Ectodermal cell (in vitro differentiated cells): ENCODE measurements at regions not wholly inside any gene's neighbourhood (a gene's known extent, or its start where the extent isn't known, plus 50 kb on each side); places are given as distances from the start of the nearest gene placed in this dataset.

Experiments used
- H3K27ac ChIP-seq: 2 replicates; pipeline ENCODE4 v1.7.0; 2013; ENCODE audit warnings: mild to moderate bottlenecking, low read depth, low read length; ENCODE audit not compliant: insufficient read depth, poor library complexity, severe bottlenecking
- H3K27me3 ChIP-seq: 2 replicates; pipeline ENCODE4 v1.7.0; 2013; ENCODE audit warnings: mild to moderate bottlenecking, low read length; ENCODE audit not compliant: insufficient read depth, control insufficient read depth, poor library complexity, severe bottlenecking
- H3K36me3 ChIP-seq: one replicate; pipeline ENCODE4 v1.7.0; 2013; ENCODE audit warnings: low read length; ENCODE audit not compliant: control insufficient read depth, insufficient read depth
- H3K4me1 ChIP-seq: one replicate; pipeline ENCODE4 v1.7.0; 2013; ENCODE audit warnings: low read length; ENCODE audit not compliant: control insufficient read depth, insufficient read depth
- H3K4me3 ChIP-seq: 2 replicates; pipeline ENCODE4 v1.7.0; 2013; ENCODE audit warnings: low read depth, low read length, control low read depth; ENCODE audit not compliant: insufficient read depth
- H3K9me3 ChIP-seq: 2 replicates; pipeline ENCODE4 v1.7.0; 2013; ENCODE audit warnings: mild to moderate bottlenecking, low read length, moderate library complexity; ENCODE audit not compliant: control insufficient read depth
- WGBS, 2 experiments: methylation state at CpG; one replicate each; pipeline ENCODE4 v1.1.7; 2013; ENCODE audit warnings: missing lambda C conversion rate in 2 of 2; 5-methylcytosine and 5-hydroxymethylcytosine counted together

- H3K36me3 ChIP-seq: no peaks in the 10 kb centered on the region
- H3K4me3 ChIP-seq: no peak overlapping the region
- WGBS, 2 experiments: 86 to 89% methylated on average over 1 to 2 of the region's 2 CpGs
- H3K27ac ChIP-seq: no peak overlapping the region
- H3K4me1 ChIP-seq: no peaks in the 10 kb centered on the region
- no peaks in the 10 kb centered on the region for H3K9me3 ChIP-seq
- H3K27me3 ChIP-seq: no peaks in the 10 kb centered on the region
These were observed 229.0 kb downstream of the PABPC4L start for GRCh38 chr4:133972586-133972985.

DNA sequence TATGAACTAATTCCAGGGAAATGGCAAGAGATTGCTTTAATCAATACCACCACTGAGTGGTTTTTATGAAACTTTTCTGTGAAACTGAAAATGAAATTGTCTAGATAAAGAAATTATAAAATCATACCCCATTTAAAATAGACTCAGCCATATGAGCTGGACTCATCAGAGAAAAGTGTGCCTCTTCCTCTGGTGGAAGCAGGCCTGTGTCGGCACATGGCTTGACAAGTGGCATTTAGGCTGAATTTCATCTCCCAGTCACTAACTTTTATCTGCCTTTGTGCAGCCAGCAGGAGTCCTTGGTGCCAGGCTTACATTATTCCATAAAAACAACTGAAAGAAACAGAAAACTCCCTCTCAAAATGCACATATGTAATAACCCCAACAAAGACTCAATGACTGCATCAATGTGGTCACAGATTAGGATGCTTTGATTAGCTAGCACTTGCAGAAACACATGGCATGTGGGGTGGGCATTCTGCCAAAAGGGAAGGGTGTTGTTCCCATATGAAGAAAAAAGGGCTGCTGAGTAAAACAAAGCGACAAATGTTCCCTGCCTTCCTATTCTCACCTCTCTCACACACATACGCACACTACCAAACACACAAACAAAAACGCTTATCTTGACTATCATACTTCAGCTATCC is 232.3 kb downstream of the PABPC4L start:
- no peak overlapping the region for H3K4me3 ChIP-seq
- H3K4me1 ChIP-seq: no peaks in the 10 kb centered on the region
- no peaks in the 10 kb centered on the region for H3K27me3 ChIP-seq
- H3K9me3 ChIP-seq: no peaks in the 10 kb centered on the region
- H3K36me3 ChIP-seq: no peaks in the 10 kb centered on the region
- no peak overlapping the region for H3K27ac ChIP-seq
- 80 to 83% methylated on average over 4 of the region's 4 CpGs for WGBS, 2 experiments

GRCh38 chr4:133968174-133968573 is 233.4 kb downstream of the PABPC4L start:
- Histone ChIP-seq H3K27ac (no peak overlapping the region), H3K36me3 (no peaks in the 10 kb centered on the region), H3K4me1 (no peaks in the 10 kb centered on the region), H3K9me3 (no peaks in the 10 kb centered on the region), H3K4me3 (no peak overlapping the region), H3K27me3 (no peaks in the 10 kb centered on the region)
- WGBS, 2 experiments: 88 to 89% methylated on average over 3 of the region's 3 CpGs

- no peak overlapping the region for H3K4me3 ChIP-seq
- 96 to 97% methylated on average over 2 of the region's 2 CpGs for WGBS, 2 experiments
- H3K36me3 ChIP-seq: no peaks in the 10 kb centered on the region
- H3K9me3 ChIP-seq: no peaks in the 10 kb centered on the region
- no peaks in the 10 kb centered on the region for H3K4me1 ChIP-seq
- H3K27ac ChIP-seq: no peak overlapping the region
- no peaks in the 10 kb centered on the region for H3K27me3 ChIP-seq
These were observed 240.6 kb downstream of the PABPC4L start for GRCh38 chr4:133960975-133961374.

DNA sequence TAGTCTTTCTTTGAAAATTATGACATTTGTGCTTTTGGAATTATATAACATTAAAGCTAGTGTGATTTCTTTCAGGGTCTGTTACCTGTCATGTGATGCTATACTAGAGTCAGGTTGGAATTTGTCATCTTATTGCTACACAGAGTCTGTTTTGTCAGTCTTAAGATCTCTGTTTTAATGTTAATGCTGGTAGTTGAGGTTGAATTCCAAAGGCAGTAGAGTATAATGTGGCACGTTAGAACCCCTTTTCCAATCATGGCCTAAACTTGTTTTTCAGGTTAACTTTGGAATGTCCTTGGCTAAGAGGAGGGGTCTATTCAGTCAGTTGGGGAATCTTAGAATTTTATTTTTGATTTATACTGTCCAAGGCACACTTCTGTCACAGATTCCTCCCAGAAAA is 258.5 kb downstream of the PABPC4L start:
- 43 to 52% methylated on average over 1 of the region's 1 CpG for WGBS, 2 experiments

DNA sequence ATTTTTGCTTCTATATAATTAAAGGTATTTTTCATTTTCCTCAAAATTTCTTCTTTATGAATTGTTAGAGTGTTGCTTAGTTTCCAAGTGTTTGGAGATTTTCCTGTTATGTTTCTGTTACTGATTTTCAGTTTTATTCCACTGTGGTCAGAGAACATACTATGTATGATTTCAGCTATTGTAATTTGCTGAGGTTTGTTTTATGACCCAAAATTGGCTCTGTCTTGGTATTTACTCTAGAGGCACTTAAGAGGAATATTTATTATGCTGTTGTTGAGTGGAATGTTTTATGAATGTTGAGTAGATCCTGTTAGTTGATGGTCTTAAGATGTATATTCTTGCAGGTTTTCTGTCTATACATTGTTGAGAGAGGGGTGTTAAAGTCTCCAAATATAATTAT is 263.5 kb downstream of the PABPC4L start:
- H3K27ac ChIP-seq: no peak overlapping the region
- no peaks in the 10 kb centered on the region for H3K27me3 ChIP-seq
- no peaks in the 10 kb centered on the region for H3K9me3 ChIP-seq
- H3K4me1 ChIP-seq: no peaks in the 10 kb centered on the region
- H3K4me3 ChIP-seq: no peak overlapping the region
- H3K36me3 ChIP-seq: no peaks in the 10 kb centered on the region

More for the DNA sequence above, 258.5 kb downstream of the PABPC4L start:
- H3K9me3 ChIP-seq: no peaks in the 10 kb centered on the region
- no peak overlapping the region for H3K4me3 ChIP-seq
- H3K27me3 ChIP-seq: no peaks in the 10 kb centered on the region
- H3K36me3 ChIP-seq: no peaks in the 10 kb centered on the region
- no peak overlapping the region for H3K27ac ChIP-seq
- H3K4me1 ChIP-seq: no peaks in the 10 kb centered on the region

DNA sequence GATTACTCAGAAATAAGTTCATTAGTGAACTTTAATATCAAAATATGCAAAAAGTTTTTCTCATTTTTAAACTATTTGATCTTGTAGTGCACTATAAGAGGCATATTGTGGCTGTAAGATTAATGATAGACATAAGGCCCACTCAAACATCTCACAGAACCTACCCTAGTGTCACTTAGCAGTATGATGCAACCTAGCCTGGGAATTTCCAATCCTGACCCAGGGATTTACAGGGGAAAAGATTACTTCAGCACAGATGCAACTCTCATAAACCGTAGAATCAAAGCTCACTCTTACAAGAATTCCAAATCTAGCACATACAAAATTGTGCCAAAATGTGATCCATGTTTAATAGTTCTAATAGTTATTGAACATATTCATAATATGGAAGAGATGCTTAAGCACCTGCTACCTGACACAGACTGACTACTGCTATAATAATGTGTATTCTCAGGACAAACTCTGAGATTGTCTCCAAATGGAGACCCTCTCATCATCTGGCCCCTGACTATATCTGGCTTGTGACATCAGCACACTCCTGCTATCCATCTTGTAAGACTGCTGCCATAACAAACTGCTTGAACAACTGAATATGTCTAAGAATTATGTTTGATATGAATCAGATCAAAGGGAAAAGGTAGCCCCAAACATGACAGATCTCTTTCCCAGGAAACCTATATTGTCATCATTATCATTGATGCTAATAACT is 271.9 kb downstream of the PABPC4L start:
- WGBS, 2 experiments: 100% methylated on average over 1 of the region's 1 CpG
- Histone ChIP-seq H3K4me1 (no peaks in the 10 kb centered on the region), H3K4me3 (no peak overlapping the region), H3K36me3 (no peaks in the 10 kb centered on the region), H3K27ac (no peak overlapping the region), H3K27me3 (no peaks in the 10 kb centered on the region), H3K9me3 (no peaks in the 10 kb centered on the region)

GRCh38 chr4:133921280-133922195 is 280.1 kb downstream of the PABPC4L start:
- WGBS, 2 experiments: 87 to 94% methylated on average over 6 to 8 of the region's 8 CpGs
- Histone ChIP-seq H3K4me3 (no peak overlapping the region), H3K27ac (no peak overlapping the region), H3K27me3 (no peaks in the 10 kb centered on the region), H3K36me3 (no peaks in the 10 kb centered on the region), H3K9me3 (no peaks in the 10 kb centered on the region), H3K4me1 (no peaks in the 10 kb centered on the region)

DNA sequence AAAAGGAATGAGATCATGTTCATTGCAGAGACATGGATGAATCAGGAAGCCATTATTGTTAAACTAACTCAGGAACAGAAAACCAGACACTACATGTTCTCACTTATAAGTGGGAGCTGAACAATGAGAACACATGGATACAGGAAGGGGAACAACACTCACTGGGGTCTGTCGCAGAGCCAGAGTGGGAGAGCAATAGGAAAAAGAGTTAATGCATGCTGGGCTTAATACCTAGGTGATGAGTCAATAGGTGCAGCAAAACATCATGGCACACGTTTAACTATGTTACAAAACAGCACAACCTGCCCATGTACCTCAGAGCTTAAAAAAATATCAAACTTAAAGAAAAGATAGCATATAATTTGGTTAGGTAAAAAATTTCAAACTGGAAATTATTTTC is 281.4 kb downstream of the PABPC4L start:
- 91 to 92% methylated on average over 2 of the region's 2 CpGs for WGBS, 2 experiments

DNA sequence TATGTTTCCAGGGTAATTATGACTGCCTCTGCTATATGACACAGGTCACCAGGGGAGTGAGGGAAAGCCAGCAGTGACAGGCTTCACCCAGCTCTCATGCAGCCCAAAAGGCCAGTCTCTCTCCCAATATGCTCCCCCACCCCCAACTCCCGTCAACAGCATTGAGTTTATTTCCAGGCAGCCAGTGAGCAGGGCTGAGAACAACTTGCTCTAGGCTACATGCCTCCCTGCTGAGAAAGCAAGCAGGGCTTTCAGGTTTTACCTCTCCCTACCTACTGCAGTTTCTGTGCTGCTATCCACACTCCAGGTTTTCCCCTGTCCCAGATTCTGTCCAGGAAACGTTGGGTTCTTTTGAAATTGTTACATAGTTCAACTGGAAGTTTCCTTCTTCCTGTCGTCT is 291.4 kb downstream of the PABPC4L start:
- Histone ChIP-seq H3K4me1 (no peaks in the 10 kb centered on the region), H3K27me3 (no peaks in the 10 kb centered on the region), H3K9me3 (no peaks in the 10 kb centered on the region), H3K4me3 (no peak overlapping the region), H3K36me3 (no peaks in the 10 kb centered on the region), H3K27ac (no peak overlapping the region)
- WGBS, 2 experiments: 89 to 90% methylated on average over 3 of the region's 3 CpGs

More for the DNA sequence above, 281.4 kb downstream of the PABPC4L start:
- H3K27me3 ChIP-seq: no peaks in the 10 kb centered on the region
- H3K36me3 ChIP-seq: no peaks in the 10 kb centered on the region
- no peaks in the 10 kb centered on the region for H3K9me3 ChIP-seq
- H3K4me3 ChIP-seq: no peak overlapping the region
- no peaks in the 10 kb centered on the region for H3K4me1 ChIP-seq
- no peak overlapping the region for H3K27ac ChIP-seq
